ENCODE measurements at regions not wholly inside any gene's neighbourhood (a gene's known extent, or its start where the extent isn't known, plus 50 kb on each side); places are given as distances from the start of the nearest gene placed in this dataset.

DNA sequence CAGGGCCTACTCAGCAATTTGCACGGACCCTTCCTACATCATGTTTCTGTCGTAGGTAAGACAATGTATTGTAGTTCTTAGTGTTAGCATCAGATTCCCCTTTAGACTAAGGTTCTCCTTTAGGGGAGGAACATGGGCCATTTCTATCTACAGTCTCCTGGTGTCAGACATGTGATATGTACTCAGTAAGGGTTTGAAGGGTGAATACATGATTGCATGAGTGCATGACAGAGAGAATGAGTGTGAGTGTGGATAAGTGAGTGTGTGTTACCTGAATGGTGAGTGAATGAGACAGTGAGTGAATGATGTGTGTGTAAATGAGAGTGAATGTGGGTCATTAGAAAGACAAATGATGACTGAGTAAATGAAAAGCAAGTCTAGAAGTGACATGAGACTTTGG, 476.8 kb downstream of the HAPSTR1 start:
- H3K4me2 ChIP-seq, result no peak overlapping the region
- no peak overlapping the region for H3K27ac ChIP-seq
- H3K9ac ChIP-seq, result no peak overlapping the region
- no peak for TF ChIP-seq Cebpa-rat (IDR thresholded peaks at IDR 0.05)
- no peaks in the 10 kb centered on the region for H3K36me3 ChIP-seq
- H3K4me3 ChIP-seq, result no peak overlapping the region
- peaks cover 0 to 13% (median 0%) of the 10 kb centered on the region in 11 experiments; a peak in 4 of 22 replicates for H3K9me3 ChIP-seq (replicated peaks in 1 of 11)
- no peaks in the 10 kb centered on the region for H3K4me1 ChIP-seq
- H4K20me1 ChIP-seq, result no peaks in the 10 kb centered on the region
- H3K27me3 ChIP-seq, result no peaks in the 10 kb centered on the region

DNA sequence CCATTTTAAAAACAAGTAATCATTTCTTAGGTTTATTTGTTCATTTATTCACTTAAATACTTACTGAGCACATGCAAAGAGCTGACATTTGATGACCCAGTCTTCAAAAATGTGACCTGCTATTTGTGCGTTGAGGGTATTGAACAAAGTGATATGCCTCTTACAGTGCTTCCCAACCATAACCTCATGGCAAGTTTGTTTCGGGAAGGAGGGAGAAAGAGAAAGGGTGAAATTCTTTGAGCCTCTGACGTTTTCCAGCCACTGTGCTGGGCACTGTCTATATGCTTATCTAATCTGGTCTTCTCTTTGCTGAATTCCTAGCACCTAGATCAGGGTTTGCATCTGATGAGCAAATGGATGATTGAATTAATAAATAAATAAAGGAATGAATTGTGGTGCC, 479.1 kb downstream of the HAPSTR1 start:
- Histone ChIP-seq H3K27ac (no peak overlapping the region), H3K36me3 (no peaks in the 10 kb centered on the region), H3K9ac (no peak overlapping the region), H3K4me3 (no peak overlapping the region), H3K27me3 (no peaks in the 10 kb centered on the region), H3K9me3 (replicated peaks in 1 of 11) (peaks cover 0 to 13% (median 0%) of the 10 kb centered on the region in 11 experiments; a peak in 4 of 22 replicates), H3K4me1 (no peaks in the 10 kb centered on the region), H4K20me1 (no peaks in the 10 kb centered on the region), H3K4me2 (no peak overlapping the region)
- TF ChIP-seq Cebpa-rat (IDR thresholded peaks at IDR 0.05), result no peak

GRCh38 chr16:9578459-9578858, 487.0 kb downstream of the HAPSTR1 start:
- TF ChIP-seq Cebpa-rat (IDR thresholded peaks at IDR 0.05), result no peak
- Histone ChIP-seq H3K36me3 (no peaks in the 10 kb centered on the region), H3K9me3 (replicated peaks in 1 of 11) (no peaks in the 10 kb centered on the region), H3K4me1 (no peaks in the 10 kb centered on the region), H3K27me3 (no peaks in the 10 kb centered on the region), H4K20me1 (no peaks in the 10 kb centered on the region), H3K4me3 (no peak overlapping the region), H3K27ac (no peak overlapping the region), H3K9ac (no peak overlapping the region), H3K4me2 (no peak overlapping the region)

DNA sequence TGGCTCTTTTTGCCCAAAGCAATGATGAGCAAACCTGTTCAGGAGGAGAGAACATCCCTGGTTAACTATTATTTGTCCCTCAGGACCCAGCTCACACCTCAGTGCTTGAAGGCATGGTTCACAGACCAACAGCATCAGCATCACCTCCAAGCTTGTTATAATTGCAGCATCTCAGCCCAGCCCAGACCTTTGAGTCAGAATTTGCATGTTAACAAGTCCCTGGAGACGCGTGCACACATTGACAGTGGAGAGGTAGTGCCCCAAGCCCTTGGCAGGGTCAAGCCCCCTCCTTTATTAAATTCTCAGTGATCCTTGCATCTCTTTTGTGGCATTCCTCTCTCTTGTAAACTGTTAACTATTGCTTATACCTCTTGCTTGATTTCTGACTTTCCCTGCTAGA, 488.6 kb downstream of the HAPSTR1 start:
- Histone ChIP-seq H3K4me3 (no peak overlapping the region), H3K27ac (no peak overlapping the region), H3K4me1 (no peaks in the 10 kb centered on the region), H3K9me3 (replicated peaks in 1 of 11) (no peaks in the 10 kb centered on the region), H3K36me3 (no peaks in the 10 kb centered on the region), H3K9ac (no peak overlapping the region), H3K27me3 (no peaks in the 10 kb centered on the region), H4K20me1 (no peaks in the 10 kb centered on the region), H3K4me2 (no peak overlapping the region)
- no peak for TF ChIP-seq Cebpa-rat (IDR thresholded peaks at IDR 0.05)

DNA sequence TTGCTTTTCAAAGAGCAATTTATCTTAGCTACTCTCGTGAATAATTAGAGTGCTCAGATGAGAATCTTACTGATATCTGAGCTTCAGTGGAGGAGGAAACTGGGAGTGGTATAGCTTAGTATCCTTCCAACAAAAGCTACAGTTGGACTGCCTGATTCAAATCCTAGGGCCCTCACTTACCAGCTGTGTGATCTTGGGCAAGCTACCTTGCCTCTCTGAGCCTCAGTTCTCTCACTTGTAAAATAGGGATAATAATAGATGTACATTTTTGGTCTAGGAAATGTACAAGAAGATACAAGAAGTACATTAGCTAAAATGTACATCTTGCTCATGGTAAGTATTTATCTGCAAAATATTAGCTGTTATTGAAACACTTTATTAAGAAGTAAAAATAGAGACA, 502.0 kb downstream of the HAPSTR1 start:
- H3K27ac ChIP-seq, result no peak overlapping the region
- H3K36me3 ChIP-seq, result no peaks in the 10 kb centered on the region
- H3K4me3 ChIP-seq, result no peak overlapping the region
- peaks cover 0 to 9% (median 0%) of the 10 kb centered on the region in 10 experiments; a peak in 6 of 20 replicates for H3K4me1 ChIP-seq
- no peaks in the 10 kb centered on the region for H3K27me3 ChIP-seq
- H3K9me3 ChIP-seq (replicated peaks in 1 of 11), result no peaks in the 10 kb centered on the region
- no peak overlapping the region for H3K9ac ChIP-seq
- TF ChIP-seq Cebpa-rat (IDR thresholded peaks at IDR 0.05), result no peak
- no peaks in the 10 kb centered on the region for H4K20me1 ChIP-seq
- H3K4me2 ChIP-seq, result no peak overlapping the region

DNA sequence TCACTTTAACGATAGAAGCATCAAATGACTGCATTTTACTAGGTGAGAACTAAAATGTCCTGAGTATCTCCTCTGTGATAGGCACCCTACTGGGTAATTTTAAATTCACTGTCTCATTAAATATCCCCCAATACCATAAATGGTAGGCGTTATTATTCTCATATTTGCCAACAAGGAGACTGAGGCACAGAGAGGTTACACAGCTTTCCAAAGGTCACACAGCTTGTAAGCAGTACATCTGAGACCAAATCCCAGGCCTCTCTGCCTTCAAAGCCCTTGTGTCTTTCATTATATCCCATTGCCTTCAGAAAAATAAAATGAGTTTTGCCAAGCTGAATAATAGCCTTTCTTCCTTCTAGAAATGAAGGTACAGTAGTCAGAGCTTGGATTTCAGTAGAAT, 502.6 kb downstream of the HAPSTR1 start:
- H4K20me1 ChIP-seq, result no peaks in the 10 kb centered on the region
- no peak overlapping the region for H3K4me3 ChIP-seq
- H3K9me3 ChIP-seq (replicated peaks in 1 of 11), result no peaks in the 10 kb centered on the region
- TF ChIP-seq Cebpa-rat (IDR thresholded peaks at IDR 0.05), result no peak
- no peaks in the 10 kb centered on the region for H3K36me3 ChIP-seq
- H3K9ac ChIP-seq, result no peak overlapping the region
- H3K4me2 ChIP-seq, result no peak overlapping the region
- H3K27ac ChIP-seq, result no peak overlapping the region
- no peaks in the 10 kb centered on the region for H3K27me3 ChIP-seq
- peaks cover 0 to 9% (median 0%) of the 10 kb centered on the region in 10 experiments; a peak in 6 of 20 replicates for H3K4me1 ChIP-seq

DNA sequence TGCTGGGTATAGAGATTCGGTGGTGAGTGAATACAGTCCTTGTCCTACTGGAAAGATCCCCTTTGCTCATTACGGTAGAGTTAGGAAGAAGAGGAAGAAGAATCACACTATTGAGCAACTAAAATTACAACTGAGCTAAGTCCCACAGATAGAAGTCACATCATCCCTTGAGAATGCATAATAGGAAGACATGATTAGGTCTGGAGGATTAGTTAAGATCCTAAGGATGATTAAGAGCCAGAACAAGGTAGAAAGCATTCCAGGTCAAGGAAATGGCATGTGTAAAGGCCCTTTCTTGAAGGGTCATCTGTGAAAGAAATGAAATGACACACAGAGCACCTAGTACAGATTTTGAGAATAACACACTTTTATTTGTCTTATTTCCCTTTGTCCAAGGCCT, 503.5 kb downstream of the HAPSTR1 start:
- no peaks in the 10 kb centered on the region for H3K27me3 ChIP-seq
- H3K4me3 ChIP-seq, result no peak overlapping the region
- H3K4me2 ChIP-seq, result no peak overlapping the region
- H3K36me3 ChIP-seq, result no peaks in the 10 kb centered on the region
- H3K27ac ChIP-seq, result no peak overlapping the region
- no peaks in the 10 kb centered on the region for H4K20me1 ChIP-seq
- H3K9me3 ChIP-seq (replicated peaks in 1 of 11), result no peaks in the 10 kb centered on the region
- H3K4me1 ChIP-seq, result peaks cover 0 to 9% (median 0%) of the 10 kb centered on the region in 10 experiments; a peak in 6 of 20 replicates
- TF ChIP-seq Cebpa-rat (IDR thresholded peaks at IDR 0.05), result no peak
- no peak overlapping the region for H3K9ac ChIP-seq

DNA sequence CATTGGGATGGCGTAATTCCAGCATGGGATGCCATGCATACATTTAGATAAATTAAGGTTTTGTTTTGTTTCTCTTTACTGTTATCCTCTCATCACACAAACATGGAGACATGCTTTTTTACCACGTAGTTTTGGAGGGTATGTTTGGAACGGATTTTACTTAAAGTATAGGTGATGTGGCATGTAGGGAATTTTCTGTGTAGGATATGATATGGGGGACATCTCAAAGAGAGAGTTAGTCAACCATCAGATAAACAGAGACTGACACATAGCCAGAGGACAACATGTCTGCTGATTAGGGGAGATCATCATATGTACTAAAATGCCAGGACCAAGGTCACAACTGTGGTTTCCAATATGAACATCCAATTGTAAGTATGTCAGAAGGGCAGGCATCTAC, 503.9 kb downstream of the HAPSTR1 start:
- no peaks in the 10 kb centered on the region for H3K9me3 ChIP-seq (replicated peaks in 1 of 11)
- no peak overlapping the region for H3K4me2 ChIP-seq
- TF ChIP-seq Cebpa-rat (IDR thresholded peaks at IDR 0.05), result no peak
- H3K9ac ChIP-seq, result no peak overlapping the region
- H4K20me1 ChIP-seq, result no peaks in the 10 kb centered on the region
- no peaks in the 10 kb centered on the region for H3K27me3 ChIP-seq
- H3K4me3 ChIP-seq, result no peak overlapping the region
- H3K27ac ChIP-seq, result no peak overlapping the region
- peaks cover 0 to 9% (median 0%) of the 10 kb centered on the region in 10 experiments; a peak in 6 of 20 replicates for H3K4me1 ChIP-seq
- H3K36me3 ChIP-seq, result no peaks in the 10 kb centered on the region

- Histone ChIP-seq H3K9me3 (replicated peaks in 1 of 11) (no peaks in the 10 kb centered on the region), H3K27ac (no peak overlapping the region), H3K36me3 (no peaks in the 10 kb centered on the region), H4K20me1 (no peaks in the 10 kb centered on the region), H3K4me3 (no peak overlapping the region), H3K27me3 (no peaks in the 10 kb centered on the region), H3K9ac (no peak overlapping the region), H3K4me1 (peaks cover 0 to 8% (median 0%) of the 10 kb centered on the region in 10 experiments; a peak in 6 of 20 replicates), H3K4me2 (no peak overlapping the region)
- no peak for TF ChIP-seq Cebpa-rat (IDR thresholded peaks at IDR 0.05)
These were observed 505.3 kb downstream of the HAPSTR1 start for GRCh38 chr16:9596788-9597187.

DNA sequence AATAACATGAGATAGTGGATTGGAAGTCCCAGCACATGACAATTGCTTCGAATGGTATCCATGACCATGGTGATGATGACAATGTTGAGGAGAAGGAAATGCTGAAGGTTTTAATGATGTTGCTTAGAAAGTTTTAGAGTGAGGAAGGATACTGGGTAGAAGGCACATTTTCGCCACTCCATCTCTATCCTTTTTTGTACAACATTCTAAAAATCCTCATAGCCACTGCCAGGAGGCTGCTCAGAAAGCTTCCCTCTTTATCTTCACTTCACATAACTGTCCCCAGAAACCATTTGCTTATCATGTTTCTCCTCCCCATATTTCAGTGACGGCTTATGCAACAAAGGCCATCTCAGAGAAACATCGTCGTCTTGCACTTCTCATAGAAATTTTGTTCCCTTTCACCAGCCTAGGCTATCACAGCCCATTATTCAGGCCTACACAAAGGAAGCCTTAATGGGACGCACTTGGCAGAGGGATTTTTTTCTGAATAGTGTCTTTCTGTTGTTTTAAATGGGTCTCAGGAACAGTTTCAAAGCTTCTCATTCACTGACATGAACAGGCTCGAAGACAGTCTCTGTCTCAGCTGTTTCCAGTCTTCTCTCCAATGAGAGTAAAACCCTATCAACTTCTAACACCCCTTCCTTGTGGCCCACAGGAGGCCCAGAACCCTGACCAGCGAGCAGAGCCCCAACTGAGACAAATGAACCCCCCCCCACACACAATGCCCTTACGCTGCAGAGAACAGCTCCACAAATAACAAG, 506.7 kb downstream of the HAPSTR1 start:
- Histone ChIP-seq H3K4me2 (no peak overlapping the region), H3K4me3 (no peak overlapping the region), H3K4me1 (peaks cover 0 to 7% (median 2%) of the 10 kb centered on the region in 10 experiments; a peak in 13 of 20 replicates), H3K9me3 (replicated peaks in 1 of 11) (no peaks in the 10 kb centered on the region), H3K27ac (no peak overlapping the region), H3K27me3 (no peaks in the 10 kb centered on the region), H4K20me1 (no peaks in the 10 kb centered on the region), H3K9ac (no peak overlapping the region), H3K36me3 (no peaks in the 10 kb centered on the region)
- no peak for TF ChIP-seq Cebpa-rat (IDR thresholded peaks at IDR 0.05)

Data from BLaER1 treated with 17β-estradiol and CSF1 and Interleukin-3, amounts not matched to agents 10 nM and 100 nM (cell line).